HG03280 (cell line): ENCODE measurements at regions not wholly inside any gene's neighbourhood (a gene's known extent, or its start where the extent isn't known, plus 50 kb on each side); places are given as distances from the start of the nearest gene placed in this dataset.
"Not testable (repeated sequence)": the region's sequence is repeated elsewhere in the genome, so short reads cannot be mapped to it uniquely, and the experiment has no call there.

Experiments used
- ATAC-seq: cut with Tn5 transposase; IDR thresholded peaks from one replicate; pipeline ENCODE4 v1.9.1; 2021; ENCODE audit warnings: mild to moderate bottlenecking, moderate library complexity; ENCODE audit not compliant: unreplicated experiment

- no peak for ATAC-seq
Measured at GRCh38 chr6:12348530-12349511, 58.7 kb downstream of the EDN1 start.

DNA sequence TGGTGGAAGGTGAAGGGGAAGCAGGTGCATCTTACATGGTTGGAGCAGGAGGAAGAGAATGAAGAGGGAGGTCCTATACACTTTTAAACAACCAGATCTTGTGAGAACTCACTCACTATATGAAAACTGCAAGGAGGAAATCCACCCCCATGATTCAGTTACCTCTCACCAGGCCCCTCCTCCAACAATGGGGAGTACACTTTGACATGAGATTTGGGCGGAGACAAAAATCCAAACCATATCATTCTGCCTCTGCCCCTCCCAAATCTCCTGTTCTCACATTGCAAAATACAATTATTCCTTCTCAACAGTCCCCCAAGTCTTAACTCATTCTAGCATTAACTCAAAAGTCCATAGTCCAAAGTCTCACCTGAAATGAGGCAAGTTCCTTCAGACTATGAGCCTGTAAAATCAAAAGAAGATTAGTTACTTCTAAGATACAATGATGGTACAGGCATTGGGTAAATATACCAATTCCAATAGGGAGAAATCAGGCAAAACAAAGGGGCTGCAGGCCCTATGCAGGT, 60.5 kb downstream of the EDN1 start:
- ATAC-seq: no peak

GRCh38 chr6:12351672-12352071, 61.5 kb downstream of the EDN1 start:
- ATAC-seq: no peak

DNA sequence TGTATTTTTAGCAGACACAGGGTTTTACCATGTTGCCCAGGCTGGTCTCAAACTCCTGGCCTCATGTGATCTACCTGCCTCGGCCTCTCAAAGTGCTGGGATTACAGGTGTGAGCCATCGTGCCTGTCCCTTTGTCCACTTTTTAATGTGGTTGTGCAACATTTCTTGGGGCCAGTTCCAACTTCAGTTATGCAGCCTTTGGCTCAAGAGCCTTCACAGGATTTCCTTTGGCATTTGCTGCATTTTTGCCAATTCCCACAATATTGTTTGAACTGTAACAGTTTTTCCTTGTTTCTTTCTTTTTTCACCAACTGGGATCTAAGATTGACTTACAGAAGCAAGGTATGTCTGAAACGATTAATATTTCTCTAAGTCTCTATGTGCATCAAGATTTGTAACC, 63.6 kb downstream of the EDN1 start:
- ATAC-seq: no peak

DNA sequence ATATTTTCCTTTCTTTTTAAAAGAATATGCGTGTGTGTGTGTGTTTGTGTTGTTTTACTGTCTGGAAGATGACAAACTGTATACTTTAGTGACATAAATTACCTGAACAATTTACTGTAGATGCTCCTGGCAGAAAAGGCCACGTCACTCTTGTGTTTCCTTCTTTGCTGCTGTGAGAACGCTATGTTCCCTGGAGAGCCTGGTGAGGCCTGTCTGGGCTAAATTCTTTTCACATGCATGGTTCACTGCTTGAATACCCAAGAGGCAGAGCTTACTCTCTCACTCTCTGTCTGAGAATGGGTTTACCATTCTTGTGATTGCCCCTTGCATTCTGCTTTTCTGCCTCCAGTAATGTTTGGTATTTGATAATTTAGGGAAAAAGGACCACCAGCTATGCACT, 64.3 kb downstream of the EDN1 start:
- ATAC-seq: no peak

DNA sequence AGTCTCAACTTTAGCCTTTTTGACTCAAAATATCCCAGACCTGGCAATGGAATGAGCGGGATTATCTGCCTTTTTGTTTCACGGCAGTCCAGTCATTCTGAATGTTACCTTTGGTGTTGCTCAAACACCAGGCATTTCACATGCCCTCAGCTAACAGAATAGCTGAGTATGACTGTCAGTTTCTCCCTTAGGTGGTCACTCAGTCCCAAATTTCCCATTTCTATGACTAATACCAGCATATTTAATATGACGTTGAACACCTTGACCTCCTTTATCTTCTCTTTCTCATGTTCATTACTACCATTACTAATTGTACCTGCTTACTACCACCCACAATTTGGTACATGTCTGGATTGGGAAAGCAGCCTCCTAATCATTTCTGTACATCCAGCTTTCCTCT, 65.2 kb downstream of the EDN1 start:
- ATAC-seq: no peak

DNA sequence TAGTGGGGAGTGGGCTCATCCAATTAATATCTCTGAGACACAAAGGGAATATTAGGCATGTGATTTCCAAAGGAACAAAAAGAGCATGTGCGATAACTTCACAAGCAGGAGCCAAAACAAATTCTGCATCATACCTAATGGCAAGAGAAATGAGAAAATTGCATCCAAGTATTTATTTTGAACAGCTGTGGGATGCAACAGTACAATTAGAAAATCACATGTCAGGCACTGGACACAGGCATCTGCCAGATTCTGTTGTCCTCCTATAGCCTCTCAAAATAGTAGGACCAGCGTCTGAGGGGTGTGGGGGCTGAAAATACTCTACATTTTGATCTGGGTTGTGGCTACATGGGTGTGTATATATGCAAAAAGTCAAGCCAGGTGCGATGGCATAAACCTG, 66.3 kb downstream of the EDN1 start:
- no peak for ATAC-seq

DNA sequence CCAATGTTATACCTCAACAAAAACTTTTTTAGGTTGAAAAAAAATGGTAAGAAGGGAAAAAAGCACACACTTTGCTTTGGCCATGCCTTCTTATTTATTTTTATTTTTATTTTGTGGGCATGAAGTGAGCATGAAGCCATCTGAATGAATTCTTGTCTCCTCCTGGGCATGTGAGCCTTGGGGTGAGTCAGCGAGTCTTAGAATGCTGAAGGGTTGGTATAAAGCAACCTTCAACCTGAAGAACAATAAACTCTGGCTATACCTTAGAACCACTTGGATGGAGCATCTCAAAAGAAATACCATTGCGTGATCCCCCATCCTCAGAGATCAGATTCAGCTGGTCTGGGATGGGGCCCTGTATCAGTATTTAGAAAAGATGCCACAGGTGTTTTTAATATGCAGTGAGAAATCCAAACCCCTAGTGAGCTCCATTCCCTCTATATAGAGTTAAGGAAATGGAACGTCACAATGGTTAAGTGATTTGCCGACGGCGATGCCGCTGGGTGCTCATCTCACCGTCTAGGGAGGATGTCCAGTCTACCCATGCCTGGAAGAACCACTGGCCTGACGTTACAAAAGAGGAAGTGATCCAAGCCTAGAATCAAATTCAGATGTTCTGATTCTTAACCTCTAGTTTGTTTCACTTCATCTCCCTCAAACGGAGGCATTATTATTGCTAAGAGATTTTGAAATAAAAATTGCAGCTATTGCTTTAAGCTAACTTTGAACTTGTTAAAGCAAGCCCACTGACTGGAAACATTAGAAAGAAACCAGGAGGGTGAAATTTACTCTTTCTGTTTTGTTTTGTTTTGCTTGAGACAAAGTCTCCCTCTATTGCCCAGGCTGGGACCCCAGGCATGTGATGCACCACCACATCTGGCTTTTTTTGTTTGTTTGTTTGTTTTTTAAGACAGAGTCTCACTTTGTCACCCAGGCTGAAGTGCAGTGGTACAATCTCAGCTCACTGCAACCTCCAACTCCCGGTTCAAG, 67.1 kb downstream of the EDN1 start:
- peak; percentile 59 for ATAC-seq

- ATAC-seq: no peak
Measured at GRCh38 chr6:12359036-12359435, 68.9 kb downstream of the EDN1 start.

- ATAC-seq: no peak
Measured at GRCh38 chr6:12361042-12361765, 71.0 kb downstream of the EDN1 start.

DNA sequence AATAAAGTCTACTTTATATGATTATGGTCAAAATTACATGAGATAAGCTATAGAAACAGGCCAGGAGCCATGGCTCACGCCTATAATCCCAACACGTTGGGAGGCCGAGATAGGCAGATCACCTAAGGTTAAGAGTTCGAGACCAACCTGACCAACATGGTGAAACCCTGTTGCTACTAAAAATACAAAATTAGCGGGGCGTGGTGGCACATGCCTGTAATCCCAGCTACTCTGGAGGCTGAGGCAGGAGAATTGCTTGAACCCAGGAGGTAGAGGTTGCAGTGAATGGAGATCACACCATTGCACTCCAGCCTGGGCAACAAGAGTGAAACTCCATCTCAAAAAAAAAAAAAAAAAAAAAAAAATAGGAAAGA, 73.1 kb downstream of the EDN1 start:
- ATAC-seq: not testable (repeated sequence)

- no peak for ATAC-seq
Measured at GRCh38 chr6:12363651-12364381, 73.7 kb downstream of the EDN1 start.

DNA sequence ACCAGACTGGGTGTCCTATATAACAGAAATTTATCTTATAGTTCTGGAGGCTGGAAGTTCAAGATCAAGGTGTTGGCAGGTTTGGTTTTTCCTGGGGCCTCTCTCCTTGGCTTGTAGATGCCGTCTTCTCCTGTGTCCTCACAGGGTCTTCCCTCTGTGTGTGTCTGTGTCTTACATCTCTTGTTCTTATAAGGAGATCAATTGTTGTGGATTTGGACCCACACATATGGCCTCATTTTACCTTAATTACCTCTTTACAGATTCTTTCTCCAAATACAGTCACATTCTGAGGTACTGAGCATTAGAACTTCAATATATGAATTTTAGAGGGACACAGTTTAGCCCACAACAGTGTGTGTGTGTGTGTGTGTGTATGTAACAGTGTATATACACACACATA, 74.5 kb downstream of the EDN1 start:
- no peak for ATAC-seq

DNA sequence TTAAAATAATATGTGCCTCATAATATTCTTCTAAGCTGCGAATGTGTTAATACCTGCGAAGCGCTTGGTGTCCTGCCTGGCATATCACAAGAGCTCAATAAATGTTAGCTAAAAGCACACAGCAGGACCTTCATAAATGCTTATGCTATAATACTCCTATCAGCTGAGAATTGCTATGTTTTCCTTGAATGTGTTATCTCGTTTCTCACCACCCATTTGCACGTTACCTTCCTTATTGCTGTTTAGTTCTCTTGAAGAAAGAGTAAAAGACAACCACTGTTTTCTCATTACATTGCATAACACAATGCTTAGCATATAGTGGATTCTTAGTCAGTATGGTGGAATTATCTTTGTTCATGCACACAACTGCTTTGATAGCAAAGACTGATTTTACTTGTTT, 76.6 kb downstream of the EDN1 start:
- ATAC-seq: no peak

- ATAC-seq: no peak
Measured at GRCh38 chr6:12367412-12367811, 77.3 kb downstream of the EDN1 start.

GRCh38 chr6:12369355-12369754, 79.2 kb downstream of the EDN1 start:
- no peak for ATAC-seq

DNA sequence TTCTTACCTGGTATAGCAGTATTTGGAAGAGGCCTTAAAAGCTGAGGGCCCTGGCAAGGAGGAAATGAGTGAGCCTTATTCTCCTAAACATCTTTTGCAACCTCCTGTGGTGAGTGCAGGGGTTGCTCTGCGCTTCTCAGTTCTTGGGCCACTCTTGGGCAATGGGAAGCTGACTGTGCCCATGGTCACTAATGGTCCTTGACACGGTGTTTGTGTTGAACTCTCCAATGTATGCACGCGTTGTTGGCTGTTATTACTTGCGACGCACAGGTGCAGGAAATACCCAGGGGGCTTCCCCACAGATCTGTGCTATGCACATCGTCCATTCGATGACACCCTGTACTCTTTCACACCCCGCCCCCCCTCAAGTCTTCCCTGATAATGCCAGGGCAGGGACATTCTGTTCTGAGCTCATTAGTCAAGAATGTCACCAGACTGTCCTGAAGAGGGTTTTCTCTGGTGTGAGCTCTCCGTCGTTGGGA, 79.7 kb downstream of the EDN1 start:
- peak; percentile 62 for ATAC-seq

DNA sequence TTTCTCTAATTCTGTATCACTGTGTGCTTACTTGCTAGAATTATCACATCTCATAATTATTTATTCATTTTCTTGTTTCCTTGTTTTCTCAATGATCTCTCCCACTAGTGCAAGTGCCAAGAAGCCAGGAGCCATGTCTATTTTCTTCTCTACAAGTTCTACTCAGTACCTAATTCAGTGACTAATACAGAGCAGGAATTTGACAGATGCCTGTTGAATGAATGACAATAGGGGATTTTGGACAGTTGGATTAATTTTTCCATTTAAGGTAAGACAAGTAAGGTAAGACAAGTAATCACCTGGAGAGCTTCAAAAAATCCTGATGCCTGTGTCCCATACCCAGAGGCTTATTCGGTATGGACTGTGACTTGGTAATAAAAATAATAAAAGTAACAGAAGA, 81.0 kb downstream of the EDN1 start:
- no peak for ATAC-seq

DNA sequence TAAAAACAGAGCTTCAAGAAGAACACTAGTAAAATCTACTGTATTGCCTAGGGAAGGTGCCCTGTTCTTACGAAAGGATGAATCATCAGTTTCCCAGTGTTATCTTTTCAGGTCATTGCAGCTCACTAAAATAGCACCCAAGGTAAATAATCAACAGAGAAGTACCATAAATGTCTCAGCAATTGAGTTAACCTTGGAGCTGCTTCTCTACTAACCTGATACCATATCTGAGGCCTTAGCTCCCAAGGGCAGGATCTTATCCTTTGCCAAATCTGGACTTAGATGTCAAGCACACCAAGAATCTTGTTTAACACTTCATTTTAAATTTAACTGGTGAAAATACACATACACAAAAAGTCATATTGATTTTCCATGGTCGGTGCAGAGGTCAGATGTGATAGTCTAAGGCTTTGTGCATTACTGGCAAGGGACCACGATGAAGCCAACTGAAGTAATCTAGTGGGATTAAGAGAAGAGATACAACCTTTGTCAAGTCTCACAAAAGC, 81.5 kb downstream of the EDN1 start:
- ATAC-seq: no peak

- no peak for ATAC-seq
Measured at GRCh38 chr6:12379181-12379580, 89.0 kb downstream of the EDN1 start.
